Gastroesophageal sphincter (tissue), 4 donors: ENCODE measurements at regions not wholly inside any gene's neighbourhood (a gene's known extent, or its start where the extent isn't known, plus 50 kb on each side); places are given as distances from the start of the nearest gene placed in this dataset.

ENCODE experiments used
- ATAC-seq: fragments of 150-250 bp; one replicate; pipeline ENCODE4 v1.9.1; 2016; ENCODE audit warnings: mild to moderate bottlenecking, moderate library complexity
- H3K27ac ChIP-seq, 4 donors: fragments of 200-600 bp; sonication (generic) in 3 of 4; 1 replicate in 3 of 4; 2 replicates in 1 of 4; pipeline ENCODE4 v1.5.1; 2016 to 2019
- H3K27me3 ChIP-seq: fragments of 200-600 bp; sonication (generic); one replicate; pipeline ENCODE4 v1.5.1; 2019
- H3K36me3 ChIP-seq, 2 donors: fragments of 200-600 bp; sonication (generic); one replicate each; pipeline ENCODE4 v1.5.1; 2019; ENCODE audit warnings: control low read depth in 1 of 2
- H3K4me1 ChIP-seq, 3 donors: fragments of 200-600 bp; sonication (generic); 1 replicate in 2 of 3; 2 replicates in 1 of 3; pipeline ENCODE4 v1.5.1; 2016 to 2019; ENCODE audit warnings: control low read depth in 2 of 3
- H3K4me3 ChIP-seq, 2 donors: fragments of 200-600 bp; sonication (generic); one replicate each; pipeline ENCODE4 v1.5.1; 2019; ENCODE audit warnings: mild to moderate bottlenecking in 1 of 2, moderate library complexity in 1 of 2
- H3K9me3 ChIP-seq, 3 donors: fragments of 200-600 bp; sonication (generic); one replicate each; pipeline ENCODE4 v1.5.1; 2017 to 2019; ENCODE audit warnings: control low read depth in 2 of 3
- CTCF ChIP-seq, 4 experiments: fragments of 200-600 bp in 2 of 4; fragments of 450-650 bp in 2 of 4; sonication (generic) in 1 of 4; IDR thresholded peaks; one replicate each; pipeline ENCODE4 v1.5.1; 2017 to 2019; ENCODE audit warnings: antibody characterized with exemption in 4 of 4, mild to moderate bottlenecking in 2 of 4, moderate library complexity in 2 of 4
- EP300 ChIP-seq: sonication (generic); formaldehyde crosslinking; IDR thresholded peaks from one replicate; pipeline ENCODE4 v1.6.1; 2017; ENCODE audit warnings: antibody characterized with exemption, mild to moderate bottlenecking
- POLR2A ChIP-seq, 2 donors: fragments of 450-650 bp; IDR thresholded peaks; one replicate each; pipeline ENCODE4 v1.6.1; 2017; ENCODE audit warnings: antibody characterized with exemption in 2 of 2, mild to moderate bottlenecking in 2 of 2, moderate library complexity in 1 of 2
- POLR2AphosphoS5 ChIP-seq: sonication (generic); formaldehyde crosslinking; IDR thresholded peaks from one replicate; pipeline ENCODE4 v1.6.1; 2017; ENCODE audit warnings: antibody characterized with exemption
- WGBS, 2 donors: methylation state at CpG; one replicate each; pipeline ENCODE4 v1.1.5; 2018; ENCODE audit warnings: low coverage in 1 of 2; 5-methylcytosine and 5-hydroxymethylcytosine counted together

GRCh38 chr14:53273671-53274072, 120.5 kb upstream of the DDHD1 start:
- 33 to 45% methylated on average over 4 to 6 of the region's 6 CpGs for WGBS, 2 donors
- no peak for ATAC-seq

GRCh38 chr14:53265025-53265424, 111.9 kb upstream of the DDHD1 start:
- Histone ChIP-seq H3K36me3 (no peaks in the 10 kb centered on the region), H3K9me3 (peaks cover 0 to 5% (median 0%) of the 10 kb centered on the region in 3 donors), H3K4me3 (no peak overlapping the region), H3K4me1 (no peaks in the 10 kb centered on the region), H3K27ac (no peak overlapping the region), H3K27me3 (no peaks in the 10 kb centered on the region)
- WGBS, 2 donors: 69 to 92% methylated on average over 3 to 4 of the region's 4 CpGs
- no peak for TF ChIP-seq POLR2A (IDR thresholded peaks at IDR 0.05)
- no peak for TF ChIP-seq POLR2AphosphoS5
- TF ChIP-seq EP300: no peak
- no peak for TF ChIP-seq CTCF (IDR thresholded peaks at IDR 0.05)
- ATAC-seq: no peak

More at GRCh38 chr14:53273671-53274072, 120.5 kb upstream of the DDHD1 start:
- H3K9me3 ChIP-seq: no peaks in the 10 kb centered on the region
- H3K4me1 ChIP-seq: no peaks in the 10 kb centered on the region
- H3K4me3 ChIP-seq: no peak overlapping the region
- H3K36me3 ChIP-seq: no peaks in the 10 kb centered on the region
- TF ChIP-seq EP300: no peak
- no peak for TF ChIP-seq POLR2AphosphoS5
- TF ChIP-seq CTCF (IDR thresholded peaks at IDR 0.05): no peak
- no peak for TF ChIP-seq POLR2A (IDR thresholded peaks at IDR 0.05)
- H3K27ac ChIP-seq: no peak overlapping the region
- H3K27me3 ChIP-seq: no peaks in the 10 kb centered on the region

- no peak overlapping the region for H3K27ac ChIP-seq
- TF ChIP-seq EP300 (no peak), POLR2AphosphoS5 (no peak), CTCF (IDR thresholded peaks at IDR 0.05) (no peak), POLR2A (IDR thresholded peaks at IDR 0.05) (no peak)
- no peaks in the 10 kb centered on the region for H3K36me3 ChIP-seq
- no peak for ATAC-seq
- whole genome bisulfite sequencing, 2 donors: 90 to 92% methylated on average over 2 of the region's 2 CpGs
- no peaks in the 10 kb centered on the region for H3K27me3 ChIP-seq
- no peak overlapping the region for H3K4me3 ChIP-seq
- H3K9me3 ChIP-seq: peaks cover 0 to 5% (median 0%) of the 10 kb centered on the region in 3 donors
- H3K4me1 ChIP-seq: no peaks in the 10 kb centered on the region
These were observed 107.8 kb upstream of the DDHD1 start for GRCh38 chr14:53260928-53261327.

GRCh38 chr14:53260286-53260685, 107.2 kb upstream of the DDHD1 start:
- H3K36me3 ChIP-seq: no peaks in the 10 kb centered on the region
- peaks cover 0 to 10% (median 0%) of the 10 kb centered on the region in 3 donors for H3K9me3 ChIP-seq
- WGBS, 2 donors: 66 to 81% methylated on average over 4 to 5 of the region's 5 CpGs
- no peak for ATAC-seq
- no peak overlapping the region for H3K27ac ChIP-seq
- H3K4me3 ChIP-seq: no peak overlapping the region
- H3K4me1 ChIP-seq: no peaks in the 10 kb centered on the region
- H3K27me3 ChIP-seq: no peaks in the 10 kb centered on the region
- no peak for TF ChIP-seq POLR2AphosphoS5

- Histone ChIP-seq H3K27ac (no peak overlapping the region), H3K4me3 (no peak overlapping the region), H3K36me3 (no peaks in the 10 kb centered on the region), H3K27me3 (no peaks in the 10 kb centered on the region), H3K9me3 (peaks cover 0 to 6% (median 0%) of the 10 kb centered on the region in 3 donors), H3K4me1 (peaks cover 0 to 12% (median 0%) of the 10 kb centered on the region in 3 donors)
- TF ChIP-seq POLR2AphosphoS5 (no peak), CTCF (IDR thresholded peaks at IDR 0.05) (no peak), POLR2A (IDR thresholded peaks at IDR 0.05) (no peak), EP300 (no peak)
- 52 to 62% methylated on average over 1 of the region's 1 CpG for WGBS, 2 donors
- ATAC-seq: no peak
These were observed 99.0 kb upstream of the DDHD1 start for GRCh38 chr14:53252141-53252540.
